ENCODE measurements at regions not wholly inside any gene's neighbourhood (a gene's known extent, or its start where the extent isn't known, plus 50 kb on each side); places are given as distances from the start of the nearest gene placed in this dataset.

- in situ Hi-C loops (cut with MboI; ENCODE audit: low sequenced_read_pairs, unreplicated experiment), result no loop called here
- no peak for TF ChIP-seq CTCF (IDR thresholded peaks at IDR 0.05; ENCODE audit: borderline replicate concordance, control extremely low read depth, extremely low read depth, insufficient read depth, missing control alignments)
- DNase-seq (ENCODE audit: low spot score), result no peak
Measured at GRCh38 chr16:49926941-49927340, 71.0 kb upstream of the ZNF423 start.

- no peak for DNase-seq (ENCODE audit: low spot score)
- TF ChIP-seq CTCF (IDR thresholded peaks at IDR 0.05; ENCODE audit: borderline replicate concordance, control extremely low read depth, extremely low read depth, insufficient read depth, missing control alignments), result no peak
- in situ Hi-C loops (cut with MboI; ENCODE audit: low sequenced_read_pairs, unreplicated experiment), result no loop called here
Measured at GRCh38 chr16:49928176-49929041, 72.5 kb upstream of the ZNF423 start.

- DNase-seq (ENCODE audit: low spot score), result no peak
- no peak for TF ChIP-seq CTCF (IDR thresholded peaks at IDR 0.05; ENCODE audit: borderline replicate concordance, control extremely low read depth, extremely low read depth, insufficient read depth, missing control alignments)
- in situ Hi-C loops (cut with MboI; ENCODE audit: low sequenced_read_pairs, unreplicated experiment), result no loop called here
Measured at GRCh38 chr16:49929626-49930025, 73.7 kb upstream of the ZNF423 start.

DNA sequence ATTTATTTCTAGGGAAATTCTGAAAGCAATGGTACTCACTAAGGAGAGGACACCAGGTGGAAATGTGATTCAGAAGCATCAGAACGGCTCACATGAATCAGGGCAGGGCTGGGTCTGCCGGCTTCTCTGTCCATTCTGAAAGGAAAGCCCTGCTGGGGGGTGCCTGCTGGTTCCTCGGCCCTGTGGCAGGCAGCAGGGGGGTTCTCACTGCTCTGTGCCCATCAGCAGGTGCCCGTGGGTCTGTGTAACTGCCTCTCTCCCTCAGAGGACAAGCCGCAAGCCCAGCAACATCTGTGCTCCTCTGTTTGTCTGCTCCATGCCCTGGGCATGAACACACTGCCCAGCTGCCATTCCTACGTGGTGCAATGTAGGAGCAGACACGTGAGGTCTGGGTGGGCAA, 74.9 kb upstream of the ZNF423 start:
- TF ChIP-seq CTCF (IDR thresholded peaks at IDR 0.05; ENCODE audit: borderline replicate concordance, control extremely low read depth, extremely low read depth, insufficient read depth, missing control alignments), result no peak
- DNase-seq (ENCODE audit: low spot score), result no peak
- in situ Hi-C loops (cut with MboI; ENCODE audit: low sequenced_read_pairs, unreplicated experiment), result no loop called here

DNA sequence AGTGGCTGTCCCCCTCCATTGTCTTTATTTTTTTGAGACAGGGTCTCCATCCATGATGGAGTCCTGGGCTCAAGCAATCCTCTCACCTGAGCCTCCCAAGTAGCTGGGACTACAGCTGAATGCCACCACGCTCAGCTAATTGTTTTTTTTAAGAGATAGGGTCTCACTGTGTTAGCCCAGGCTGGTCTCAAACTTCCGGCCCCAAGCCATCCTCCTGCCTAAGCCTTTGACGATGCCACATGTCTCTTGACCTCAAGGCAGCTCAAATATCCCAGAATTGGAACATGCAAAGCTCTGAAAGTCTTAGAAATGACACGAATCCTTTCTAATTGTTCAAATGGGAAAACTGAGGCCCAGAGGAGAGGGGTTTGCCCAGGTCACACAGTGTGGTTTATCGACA, 75.4 kb upstream of the ZNF423 start:
- DNase-seq (ENCODE audit: low spot score), result no peak
- no peak for TF ChIP-seq CTCF (IDR thresholded peaks at IDR 0.05; ENCODE audit: borderline replicate concordance, control extremely low read depth, extremely low read depth, insufficient read depth, missing control alignments)
- in situ Hi-C loops (cut with MboI; ENCODE audit: low sequenced_read_pairs, unreplicated experiment), result no loop called here

- in situ Hi-C loops (cut with MboI; ENCODE audit: low sequenced_read_pairs, unreplicated experiment), result no loop called here
- no peak for TF ChIP-seq CTCF (IDR thresholded peaks at IDR 0.05; ENCODE audit: borderline replicate concordance, control extremely low read depth, extremely low read depth, insufficient read depth, missing control alignments)
- DNase-seq (ENCODE audit: low spot score), result no peak
Measured at GRCh38 chr16:49931916-49932315, 76.0 kb upstream of the ZNF423 start.

All from GM13976 (cell line).